IPS-NIHi7 (cell line): ENCODE measurements at regions not wholly inside any gene's neighbourhood (a gene's known extent, or its start where the extent isn't known, plus 50 kb on each side); places are given as distances from the start of the nearest gene placed in this dataset.
"Not testable (repeated sequence)": the region's sequence is repeated elsewhere in the genome, so short reads cannot be mapped to it uniquely, and the experiment has no call there.

Experiments used
- DNase-seq: peaks from one replicate; pipeline ENCODE4 v3.0.0; 2012; ENCODE audit warnings: mixed read lengths; ENCODE audit errors: extremely low spot score

DNA sequence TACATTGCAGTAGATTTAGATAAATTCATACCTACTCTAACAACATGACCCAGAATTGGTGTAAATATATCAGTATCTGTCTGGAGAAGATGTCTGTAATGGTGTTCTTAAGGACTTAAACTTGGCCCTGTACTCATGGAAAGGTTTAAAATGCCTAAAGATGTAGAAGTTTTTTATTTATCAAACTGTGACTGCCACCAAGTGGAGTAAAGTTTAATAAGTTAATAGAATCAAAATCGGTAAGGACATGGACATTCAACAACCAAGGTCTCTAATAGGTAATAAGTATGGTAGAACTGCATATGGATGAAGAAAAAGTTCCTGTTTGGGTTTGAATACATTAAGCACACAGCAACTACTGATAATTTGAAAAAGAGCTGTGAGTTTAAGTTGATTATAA lies 474.0 kb upstream of the NDST3 start:
- no peak for DNase-seq

- DNase-seq, result no peak
Observed at GRCh38 chr4:117574085-117574484, 460.2 kb upstream of the NDST3 start.

GRCh38 chr4:117575850-117576249 lies 458.4 kb upstream of the NDST3 start:
- no peak for DNase-seq

DNA sequence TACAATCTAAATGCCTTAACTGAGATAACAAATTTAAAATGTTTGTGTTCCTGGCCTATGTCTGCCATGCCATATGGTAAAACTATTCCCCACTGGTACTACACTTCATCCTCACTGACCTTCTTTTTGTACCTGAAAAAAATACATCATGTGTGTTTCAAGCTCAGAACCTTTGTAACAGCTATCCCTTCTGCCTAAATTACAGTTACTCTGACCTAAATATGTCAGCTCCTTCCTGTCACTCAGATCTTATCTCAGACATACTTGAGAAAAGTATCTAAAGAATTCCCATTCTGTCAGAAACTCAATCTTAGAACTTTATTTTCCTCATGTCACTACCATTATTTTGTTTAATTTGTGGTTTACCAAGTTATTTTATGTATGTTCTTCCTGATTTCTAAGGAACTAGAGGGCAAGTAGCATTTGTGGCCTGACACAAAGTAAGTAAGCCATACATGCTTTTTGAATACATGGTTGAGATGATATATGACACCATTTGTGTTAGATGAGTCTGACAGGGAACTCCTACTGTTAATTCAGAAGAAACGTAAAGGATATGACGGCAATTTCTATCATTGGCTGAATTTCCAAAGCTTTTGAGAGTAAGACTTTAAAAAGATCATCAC lies 456.5 kb upstream of the NDST3 start:
- no peak for DNase-seq

DNA sequence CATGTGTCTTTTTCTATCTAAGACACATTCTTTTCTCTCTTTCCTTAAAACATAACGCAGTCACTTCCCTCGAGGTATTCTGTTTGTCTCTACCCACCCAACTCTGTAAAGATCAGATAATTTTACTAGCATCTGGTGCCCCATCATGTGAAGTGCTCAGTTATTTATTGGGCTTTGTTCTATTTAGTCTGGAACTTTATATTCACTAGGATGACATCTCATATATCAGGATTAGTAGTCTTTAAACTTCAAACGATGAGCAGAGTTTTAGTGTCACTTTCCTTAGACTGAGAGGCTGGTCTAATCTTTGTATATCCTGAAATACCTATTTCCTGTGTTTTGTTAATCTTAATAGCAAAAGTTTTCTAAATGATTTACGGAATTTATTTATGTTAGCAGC lies 445.5 kb upstream of the NDST3 start:
- no peak for DNase-seq

DNA sequence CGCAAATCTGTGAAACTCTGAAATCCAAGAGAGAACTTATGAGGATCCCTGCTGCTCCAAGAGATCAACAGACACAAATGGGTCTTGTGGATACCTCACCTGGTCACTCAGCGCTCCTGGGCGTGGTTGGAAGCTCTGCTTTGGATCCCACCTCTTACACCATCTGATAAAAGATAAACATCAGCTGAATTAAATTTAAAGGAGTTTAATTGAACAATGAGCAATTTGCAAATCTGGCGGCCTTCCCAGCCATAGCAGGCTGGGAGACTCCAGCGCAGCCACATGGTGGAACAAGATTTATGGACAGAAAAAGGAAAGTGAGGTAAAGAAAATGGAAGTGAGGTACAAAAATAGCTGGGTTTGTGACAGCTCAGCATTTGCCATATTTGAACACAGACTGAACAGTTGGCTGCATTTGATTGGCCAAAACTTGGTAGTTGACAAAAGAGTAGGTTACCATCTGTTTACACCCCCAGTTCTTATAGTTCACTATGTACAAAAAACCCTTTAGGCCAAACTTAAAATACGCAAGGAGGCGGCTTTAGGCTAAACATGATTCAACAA lies 437.3 kb upstream of the NDST3 start:
- no peak for DNase-seq

- not testable (repeated sequence) for DNase-seq
Observed at GRCh38 chr4:117599393-117599792, 434.9 kb upstream of the NDST3 start.

- not testable (repeated sequence) for DNase-seq
Observed at GRCh38 chr4:117600936-117601335, 433.4 kb upstream of the NDST3 start.

DNA sequence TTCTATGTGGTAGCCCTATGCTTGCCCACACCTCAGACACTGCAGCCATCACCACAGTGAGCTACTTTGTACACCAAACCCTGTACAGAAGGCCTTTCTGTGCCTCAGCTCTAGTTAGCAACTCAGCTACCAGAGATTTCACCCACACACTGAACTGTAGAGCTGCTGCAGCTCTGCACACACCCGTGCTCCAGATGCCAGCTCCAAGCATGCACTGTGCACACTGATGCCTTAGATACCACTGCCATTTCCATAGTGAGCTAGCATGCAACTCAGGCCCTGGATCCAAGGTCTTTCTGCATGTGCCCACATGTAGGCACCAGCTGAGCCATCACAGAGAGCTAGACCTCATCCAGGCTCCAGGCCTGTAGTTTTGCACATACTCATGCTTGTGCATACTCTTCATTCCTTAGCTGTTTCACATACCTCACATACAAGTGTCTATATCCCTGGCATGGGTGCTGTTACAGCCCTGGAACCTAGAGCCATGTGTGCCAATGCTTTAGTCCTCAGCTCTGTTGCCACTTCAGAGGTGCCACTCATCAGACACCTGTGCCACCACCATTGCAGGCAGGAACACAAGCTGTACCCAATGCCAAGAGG lies 423.5 kb upstream of the NDST3 start:
- no peak for DNase-seq

- no peak for DNase-seq
Observed at GRCh38 chr4:117621673-117622072, 412.6 kb upstream of the NDST3 start.

GRCh38 chr4:117623326-117623725 lies 411.0 kb upstream of the NDST3 start:
- no peak for DNase-seq

DNA sequence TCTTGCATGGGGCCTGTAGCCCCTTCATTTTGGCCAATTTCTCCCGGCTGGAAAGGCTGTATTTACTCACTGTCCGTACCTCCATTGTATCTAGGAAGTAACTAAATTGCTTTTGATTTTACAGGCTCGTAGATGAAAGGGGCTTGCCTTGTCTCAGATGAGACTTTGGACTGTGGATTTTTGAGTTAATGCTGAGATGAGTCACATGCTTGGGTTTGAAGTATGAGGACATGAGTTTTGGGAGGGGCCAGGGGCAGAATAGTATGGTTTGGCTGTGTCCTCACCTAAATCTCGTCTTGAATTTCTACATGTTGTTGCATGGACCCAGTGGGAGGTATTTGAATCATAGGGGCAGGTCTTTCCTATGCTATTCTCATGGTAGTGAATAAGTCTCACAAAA lies 407.6 kb upstream of the NDST3 start:
- no peak for DNase-seq

- DNase-seq, result no peak
Observed at GRCh38 chr4:117634716-117635115, 399.6 kb upstream of the NDST3 start.

- DNase-seq, result no peak
Observed at GRCh38 chr4:117637347-117637746, 396.9 kb upstream of the NDST3 start.

DNA sequence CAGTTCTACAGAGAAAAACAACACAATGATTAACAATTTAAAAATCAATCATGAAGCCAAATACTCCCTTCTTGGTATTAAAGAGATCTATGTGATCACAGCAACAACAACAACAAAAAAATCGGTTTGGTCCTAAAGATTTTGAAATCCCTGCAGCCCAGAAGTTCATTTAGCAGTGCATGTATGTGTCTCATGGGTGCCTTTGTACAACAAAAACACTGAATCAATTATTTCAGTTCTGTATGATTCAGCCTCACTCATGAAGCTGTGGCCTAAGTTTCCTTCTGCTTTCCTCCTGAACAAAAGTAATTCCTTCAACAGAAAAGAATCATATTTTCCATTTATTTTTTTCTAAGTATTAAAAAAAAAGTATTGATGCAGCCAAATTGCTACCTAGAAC lies 393.4 kb upstream of the NDST3 start:
- no peak for DNase-seq

- DNase-seq, result no peak
Observed at GRCh38 chr4:117641519-117641918, 392.8 kb upstream of the NDST3 start.

GRCh38 chr4:117654079-117654478 lies 380.2 kb upstream of the NDST3 start:
- DNase-seq, result no peak

- DNase-seq, result no peak
Observed at GRCh38 chr4:117660668-117661067, 373.6 kb upstream of the NDST3 start.

- no peak for DNase-seq
Observed at GRCh38 chr4:117661091-117662072, 372.9 kb upstream of the NDST3 start.

GRCh38 chr4:117664706-117665444 lies 369.4 kb upstream of the NDST3 start:
- no peak for DNase-seq

- no peak for DNase-seq
Observed at GRCh38 chr4:117676153-117676552, 358.1 kb upstream of the NDST3 start.

DNA sequence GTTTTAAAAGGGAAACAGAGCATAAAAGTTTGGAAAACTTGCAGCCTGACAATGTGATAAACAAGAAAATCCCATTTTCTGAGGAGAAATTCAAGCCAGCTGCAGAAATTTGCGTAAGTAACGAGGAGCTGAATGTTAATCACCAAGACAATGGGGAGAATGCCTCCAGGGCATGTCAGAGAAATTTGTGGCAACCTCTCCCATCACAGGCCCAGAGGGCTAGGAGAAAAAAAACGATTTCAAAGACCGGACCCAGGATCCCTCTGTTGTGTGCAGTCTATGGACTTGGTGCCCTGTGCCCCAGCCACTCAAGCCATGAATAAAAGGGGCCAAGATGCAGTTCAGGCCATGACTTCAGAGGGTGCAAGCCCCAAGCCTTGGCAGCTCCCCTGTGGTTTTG lies 355.4 kb upstream of the NDST3 start:
- no peak for DNase-seq
